ENCODE measurements at regions not wholly inside any gene's neighbourhood (a gene's known extent, or its start where the extent isn't known, plus 50 kb on each side); places are given as distances from the start of the nearest gene placed in this dataset.

GRCh38 chr6:45742591-45742990 lies 273.1 kb downstream of the CLIC5 start:
- TF ChIP-seq ISL1 (CRISPR knock-in tag; IDR thresholded peaks at IDR 0.05), result no peak
- no peak for TF ChIP-seq SNAI2 (CRISPR knock-in tag; IDR thresholded peaks at IDR 0.05)
- TF ChIP-seq, protein P1, sequence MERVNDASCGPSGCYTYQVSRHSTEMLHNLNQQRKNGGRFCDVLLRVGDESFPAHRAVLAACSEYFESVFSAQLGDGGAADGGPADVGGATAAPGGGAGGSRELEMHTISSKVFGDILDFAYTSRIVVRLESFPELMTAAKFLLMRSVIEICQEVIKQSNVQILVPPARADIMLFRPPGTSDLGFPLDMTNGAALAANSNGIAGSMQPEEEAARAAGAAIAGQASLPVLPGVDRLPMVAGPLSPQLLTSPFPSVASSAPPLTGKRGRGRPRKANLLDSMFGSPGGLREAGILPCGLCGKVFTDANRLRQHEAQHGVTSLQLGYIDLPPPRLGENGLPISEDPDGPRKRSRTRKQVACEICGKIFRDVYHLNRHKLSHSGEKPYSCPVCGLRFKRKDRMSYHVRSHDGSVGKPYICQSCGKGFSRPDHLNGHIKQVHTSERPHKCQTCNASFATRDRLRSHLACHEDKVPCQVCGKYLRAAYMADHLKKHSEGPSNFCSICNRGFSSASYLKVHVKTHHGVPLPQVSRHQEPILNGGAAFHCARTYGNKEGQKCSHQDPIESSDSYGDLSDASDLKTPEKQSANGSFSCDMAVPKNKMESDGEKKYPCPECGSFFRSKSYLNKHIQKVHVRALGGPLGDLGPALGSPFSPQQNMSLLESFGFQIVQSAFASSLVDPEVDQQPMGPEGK (CRISPR knock-in tag; IDR thresholded peaks at IDR 0.05; ENCODE audit: borderline replicate concordance), result no peak
- TF ChIP-seq BACH2 (CRISPR knock-in tag; IDR thresholded peaks at IDR 0.05; ENCODE audit: borderline replicate concordance), result no peak

All from SK-N-SH treated with all-trans-retinoic acid at 6 μM for 48 hours (cell line).